ENCODE measurements at regions not wholly inside any gene's neighbourhood (a gene's known extent, or its start where the extent isn't known, plus 50 kb on each side); places are given as distances from the start of the nearest gene placed in this dataset.
"Not testable (repeated sequence)": the region's sequence is repeated elsewhere in the genome, so short reads cannot be mapped to it uniquely, and the experiment has no call there.

- DNase-seq, result no peak
Observed at GRCh38 chr2:180927030-180927686, 53.2 kb upstream of the UBE2E3 start.

- no peak for DNase-seq
Observed at GRCh38 chr2:180925700-180926099, 54.7 kb upstream of the UBE2E3 start.

DNA sequence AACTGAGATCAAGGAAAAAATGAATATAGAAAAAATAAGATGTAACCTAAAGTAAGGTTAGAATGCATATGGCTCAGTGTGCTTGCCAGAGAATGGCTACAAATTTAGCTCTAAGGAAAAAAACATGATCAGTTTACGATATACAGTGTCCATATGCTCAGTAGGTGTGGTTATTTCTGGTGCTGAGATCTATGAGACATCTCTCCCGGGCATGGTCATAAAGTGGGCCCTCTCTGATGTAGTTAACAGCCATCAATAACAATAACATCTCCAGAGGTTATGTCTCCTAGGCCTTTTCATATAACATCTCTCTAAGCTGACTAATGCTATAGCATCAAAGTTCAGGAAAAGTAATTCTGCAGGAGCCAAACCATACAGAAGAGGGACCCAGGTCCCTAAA, 56.3 kb upstream of the UBE2E3 start:
- DNase-seq, result no peak

- DNase-seq, result no peak
Observed at GRCh38 chr2:180910831-180911665, 69.4 kb upstream of the UBE2E3 start.

GRCh38 chr2:180907731-180908130, 72.7 kb upstream of the UBE2E3 start:
- no peak for DNase-seq

DNA sequence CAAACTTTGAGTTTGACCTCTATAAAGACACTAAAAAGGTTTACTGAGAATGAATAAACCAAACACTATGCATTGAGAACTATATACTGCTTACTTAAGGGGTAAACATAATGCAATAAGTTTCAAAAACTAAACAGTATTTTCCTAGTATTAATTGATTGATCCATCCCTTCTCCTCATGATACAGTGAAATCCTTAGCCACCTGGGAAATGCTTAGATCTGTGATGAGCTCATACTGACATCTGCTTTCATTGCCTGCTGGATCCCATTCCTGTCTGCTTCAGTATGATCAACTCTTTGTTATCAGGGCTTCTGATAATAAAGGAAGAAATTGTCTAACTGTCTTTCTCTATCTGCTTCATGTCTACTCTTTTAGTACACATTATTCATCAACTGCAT, 74.9 kb upstream of the UBE2E3 start:
- DNase-seq, result no peak

DNA sequence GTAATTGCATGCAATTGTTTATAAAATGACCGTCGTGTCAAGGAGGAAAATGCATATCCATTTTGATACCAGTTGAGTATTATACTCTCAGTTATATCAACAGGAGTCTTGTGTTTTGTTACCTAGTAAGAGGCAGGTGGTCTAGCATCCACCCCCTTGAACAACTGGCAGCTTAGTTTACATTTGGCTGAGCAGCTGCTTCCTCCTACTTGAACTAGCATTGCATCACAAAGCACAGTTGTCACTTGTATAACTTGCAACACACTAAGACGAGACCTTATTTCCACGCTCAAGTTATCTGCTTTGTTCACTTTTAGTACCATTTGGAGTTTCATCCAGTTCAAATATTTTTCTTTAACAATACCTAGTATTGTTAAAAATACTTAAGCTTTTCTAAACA, 75.4 kb upstream of the UBE2E3 start:
- DNase-seq, result no peak

DNA sequence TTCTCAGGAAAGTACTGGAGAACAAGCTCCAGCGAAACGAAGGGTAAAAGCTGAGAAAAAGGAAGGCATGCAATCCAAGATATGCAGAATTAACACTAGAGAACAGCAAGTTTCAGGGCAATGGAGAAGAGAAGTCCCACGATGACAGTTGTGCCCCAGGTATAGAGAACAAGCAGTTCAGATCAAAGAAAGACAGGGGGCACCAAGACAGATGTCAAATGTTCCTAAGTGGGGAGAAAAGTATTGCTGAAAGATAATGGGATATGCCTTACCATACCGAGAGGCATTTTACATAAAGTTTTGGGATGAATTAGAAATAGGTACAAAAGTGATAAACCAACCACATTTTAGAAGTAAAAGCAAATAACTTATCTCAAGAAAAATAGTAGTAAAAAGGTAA, 79.1 kb upstream of the UBE2E3 start:
- no peak for DNase-seq

DNA sequence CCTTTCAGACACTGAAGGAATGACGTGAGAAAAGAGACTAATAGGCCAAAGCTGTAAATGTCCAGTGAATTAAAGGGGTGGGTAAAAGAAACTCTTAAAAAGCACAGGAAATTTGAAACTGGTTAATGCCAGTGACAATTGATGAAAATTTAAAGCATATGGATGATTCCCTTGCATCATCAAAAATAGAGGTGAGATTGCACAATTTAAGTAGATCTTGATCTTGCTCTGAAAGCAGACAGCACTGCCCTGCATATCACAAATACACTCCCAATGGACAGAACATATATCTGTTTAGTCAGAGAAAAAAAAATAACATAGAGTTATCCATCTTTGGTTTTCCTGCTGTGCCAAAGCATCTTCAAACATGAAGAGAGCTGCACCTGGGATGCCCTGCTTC, 86.7 kb upstream of the UBE2E3 start:
- DNase-seq, result no peak

DNA sequence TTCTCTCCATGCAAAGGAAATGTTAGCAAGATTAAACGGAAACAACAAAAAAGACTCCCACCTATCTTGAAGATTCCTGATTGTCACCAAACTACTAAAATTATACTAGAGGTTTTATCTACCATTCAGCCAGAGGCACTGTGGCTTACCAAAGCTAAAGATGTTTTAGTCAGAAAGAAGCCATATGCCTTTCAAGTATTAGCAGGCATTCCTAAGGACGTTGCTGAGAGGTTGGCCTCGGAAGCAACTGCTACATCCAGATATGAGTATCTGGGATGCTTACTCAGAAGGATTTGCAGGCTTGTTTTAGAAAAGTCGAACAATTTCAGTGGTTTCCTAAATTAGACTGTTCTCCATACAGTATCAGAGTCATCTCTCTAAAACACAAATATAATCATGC, 88.3 kb upstream of the UBE2E3 start:
- DNase-seq, result no peak

DNA sequence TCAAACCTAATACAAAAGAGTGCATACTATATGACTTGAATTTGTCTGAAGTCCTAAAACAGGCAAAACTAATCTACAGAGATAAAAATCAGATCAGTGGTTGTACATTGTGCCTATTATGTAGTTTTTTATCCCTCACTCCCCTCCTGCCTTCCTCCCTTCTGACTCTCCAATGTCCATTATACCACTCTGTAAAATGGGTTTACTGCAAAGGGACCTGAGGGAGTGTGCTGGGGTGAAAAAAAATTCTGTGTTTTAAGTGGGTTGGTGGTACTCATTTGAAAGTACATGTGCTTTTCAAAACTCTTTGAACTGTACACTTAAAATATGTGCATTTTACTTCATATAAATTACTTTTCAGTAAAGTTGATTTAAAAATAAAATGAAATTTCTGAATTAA, 89.0 kb upstream of the UBE2E3 start:
- DNase-seq, result no peak

- DNase-seq, result no peak
Observed at GRCh38 chr2:180890781-180891180, 89.6 kb upstream of the UBE2E3 start.

- no peak for DNase-seq
Observed at GRCh38 chr2:180882959-180883358, 97.4 kb upstream of the UBE2E3 start.

DNA sequence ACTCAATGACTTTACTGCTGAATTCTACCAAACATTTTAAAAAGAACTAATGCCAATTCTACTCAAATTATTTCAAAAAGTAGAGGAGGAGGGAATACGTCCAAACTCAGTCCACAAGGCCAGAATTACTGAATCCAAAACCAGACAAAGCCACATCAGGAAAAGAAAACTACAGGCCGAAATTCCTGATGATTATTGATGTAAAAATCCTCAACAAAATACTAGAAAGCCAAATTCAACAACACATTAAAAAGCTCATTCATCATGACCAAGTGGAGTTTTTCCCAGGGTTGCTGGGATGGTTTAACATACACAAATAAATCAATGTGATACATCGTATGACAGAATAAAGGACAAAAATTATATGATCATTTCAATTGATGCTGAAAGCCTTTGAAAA, 103.9 kb upstream of the UBE2E3 start:
- no peak for DNase-seq

- DNase-seq, result no peak
Observed at GRCh38 chr2:180873219-180873618, 107.2 kb upstream of the UBE2E3 start.

DNA sequence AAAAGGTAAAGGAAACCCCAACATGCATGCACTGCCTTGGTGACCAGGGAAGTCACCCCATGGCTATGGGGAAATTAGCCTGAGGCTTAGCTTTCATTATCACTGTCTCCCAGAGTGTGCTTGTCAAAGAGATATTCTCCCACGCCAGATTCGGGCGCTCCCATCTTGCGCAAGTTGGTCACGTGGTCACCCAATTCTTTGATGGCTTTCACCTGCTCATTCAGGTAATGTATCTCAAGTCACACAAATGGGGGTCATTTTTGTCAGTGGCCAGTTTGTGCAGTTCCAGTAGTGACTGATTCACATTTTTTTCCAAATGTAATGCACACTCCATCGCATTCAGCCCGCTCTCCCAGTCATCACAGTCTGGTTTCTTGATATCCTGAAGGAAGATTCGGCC, 107.6 kb upstream of the UBE2E3 start:
- DNase-seq, result not testable (repeated sequence)

DNA sequence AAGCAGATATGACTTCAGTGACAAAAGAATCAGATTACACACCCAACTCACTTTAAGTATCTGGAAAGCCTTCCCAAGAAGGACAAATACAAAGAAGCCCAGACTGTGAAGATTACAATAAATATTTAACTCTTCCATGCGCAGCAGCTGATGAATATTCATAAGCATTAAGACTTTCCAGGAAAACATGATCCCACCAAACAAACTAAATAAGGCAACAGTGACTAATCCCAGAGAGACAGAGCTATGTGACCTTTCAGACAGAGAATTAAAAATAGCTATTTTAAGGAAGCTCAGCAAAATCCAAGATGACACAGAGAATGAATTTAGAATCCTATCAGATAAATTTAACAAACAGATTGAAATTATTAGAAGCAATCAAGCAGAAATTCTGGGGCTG, 108.2 kb upstream of the UBE2E3 start:
- DNase-seq, result no peak

GRCh38 chr2:180871649-180872048, 108.8 kb upstream of the UBE2E3 start:
- DNase-seq, result no peak

DNA sequence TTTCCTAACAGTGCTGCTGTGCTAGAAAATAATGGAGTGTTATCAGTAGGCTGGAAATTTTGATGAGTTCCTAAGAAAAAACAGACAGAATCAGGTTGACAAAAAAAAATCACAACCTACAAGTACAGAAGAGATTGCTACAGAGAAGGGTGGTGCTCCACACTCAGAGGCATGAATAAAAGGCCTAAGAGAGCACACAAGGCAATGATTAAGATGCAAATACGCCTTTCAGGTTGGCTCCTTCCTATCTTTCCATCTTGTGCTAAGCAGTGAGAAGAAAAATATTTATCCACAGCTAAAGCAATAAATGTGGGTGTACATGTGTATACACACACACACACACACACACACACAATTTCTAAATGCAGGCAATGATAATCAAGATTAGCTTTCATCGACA, 130.6 kb upstream of the UBE2E3 start:
- DNase-seq, result no peak

- DNase-seq, result no peak
Observed at GRCh38 chr2:180848393-180848792, 132.0 kb upstream of the UBE2E3 start.

DNA sequence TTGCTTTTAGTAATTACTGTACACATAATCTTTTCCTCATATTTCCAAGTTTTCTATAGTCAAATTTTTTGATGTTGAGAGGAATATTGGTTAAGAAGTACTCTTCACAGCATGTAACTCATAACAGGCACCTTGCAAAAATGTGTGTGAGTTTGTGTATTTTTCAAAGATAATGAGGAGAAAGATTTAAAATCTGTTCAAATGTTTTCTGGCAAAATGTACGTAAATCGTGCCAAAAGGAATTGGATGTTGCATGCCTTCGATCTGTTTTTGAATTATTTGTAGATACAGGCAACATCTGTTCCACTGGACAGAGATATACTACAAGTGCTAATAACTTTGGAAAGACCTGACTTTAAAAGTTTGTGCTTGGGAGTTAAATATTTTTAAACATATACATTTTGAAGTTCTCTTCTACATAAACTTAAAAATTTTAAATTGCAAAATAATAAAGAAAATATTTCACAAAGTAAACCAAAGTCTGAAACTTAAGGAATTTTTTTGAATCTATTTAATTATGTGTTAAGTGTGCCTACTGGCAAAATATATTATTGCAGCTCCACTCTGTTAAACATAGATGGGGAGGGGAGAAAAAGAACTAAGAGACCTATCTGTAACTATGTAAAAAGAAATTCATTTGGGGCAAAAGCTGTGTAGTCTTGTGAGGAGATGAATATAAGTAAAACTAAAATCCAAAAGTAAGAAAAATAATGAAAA, 133.5 kb upstream of the UBE2E3 start:
- DNase-seq, result no peak

- DNase-seq, result no peak
Observed at GRCh38 chr2:180842461-180842860, 137.9 kb upstream of the UBE2E3 start.

DNA sequence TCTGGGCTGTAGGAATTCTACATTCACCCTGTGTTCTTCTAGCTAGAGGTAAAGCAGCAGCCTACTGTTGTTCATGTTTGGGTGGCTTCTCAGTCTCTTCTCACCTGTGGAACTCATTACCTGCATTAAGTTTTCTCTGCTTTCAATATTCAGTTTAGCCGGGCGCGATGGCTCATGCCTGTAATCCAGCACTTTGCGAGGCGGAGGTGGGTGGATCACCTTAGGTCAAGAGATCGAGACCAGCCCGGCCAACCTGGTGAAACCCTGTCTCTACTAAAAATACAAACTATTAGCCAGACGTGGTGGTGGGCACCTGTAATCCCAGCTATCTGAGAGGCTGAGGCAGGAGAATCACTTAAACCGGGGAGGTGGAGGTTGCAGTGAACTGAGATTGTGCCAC, 139.8 kb upstream of the UBE2E3 start:
- no peak for DNase-seq

DNA sequence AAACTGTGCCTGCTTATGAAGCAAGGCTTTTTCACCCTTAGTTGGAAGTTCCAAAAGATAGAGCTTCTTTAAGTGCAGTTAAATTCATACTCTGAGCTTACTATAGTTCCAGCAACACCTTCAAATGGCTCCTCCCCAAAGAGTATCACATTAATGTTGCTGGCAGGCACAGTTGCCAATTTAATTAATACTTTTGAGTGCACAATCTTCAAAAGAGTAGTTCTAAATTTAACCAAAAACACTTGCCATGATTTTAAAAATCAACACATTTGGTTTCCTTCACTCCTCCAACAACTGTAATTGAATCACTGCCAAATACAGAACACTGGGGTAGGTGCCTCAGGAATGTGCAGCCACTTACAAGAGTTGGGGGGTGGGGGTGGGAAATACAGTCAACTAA, 150.6 kb upstream of the UBE2E3 start:
- DNase-seq, result no peak
